ENCODE measurements at regions not wholly inside any gene's neighbourhood (a gene's known extent, or its start where the extent isn't known, plus 50 kb on each side); places are given as distances from the start of the nearest gene placed in this dataset.

- Mint-ChIP-seq H3K4me1 (peaks cover 0 to 4% (median 0%) of the 10 kb centered on the region in 4 donors), H3K27me3 (no peaks in the 10 kb centered on the region), H3K36me3 (peaks cover 0 to 2% of the 10 kb centered on the region in 2 donors), H3K4me3 (no peak overlapping the region), H3K9me3 (peaks cover 2 to 25% (median 12%) of the 10 kb centered on the region in 8 donors), H3K27ac (no peak overlapping the region)
- POLR2A ChIA-PET (ENCODE audit: partially characterized antibody): no interaction called here
- H3K27me3 ChIP-seq (ENCODE audit: insufficient read depth, low read length): no peaks in the 10 kb centered on the region
- CTCF ChIA-PET (ENCODE audit: partially characterized antibody): no interaction called here
- no peaks in the 10 kb centered on the region for H3K4me1 ChIP-seq (ENCODE audit: insufficient read depth, low read length)
- H3K9me3 ChIP-seq (ENCODE audit: control insufficient read depth in 1 of 2, low read length in 2 of 2): no peaks in the 10 kb centered on the region
- no peaks in the 10 kb centered on the region for H3K36me3 ChIP-seq (ENCODE audit: insufficient read depth, low read length)
- intact Hi-C loops (cut with micrococcal nuclease): no loop called here
- no peak overlapping the region for H3K27ac ChIP-seq (ENCODE audit: low read depth, low read length)
- no peak for DNase-seq
- H3K4me3 ChIP-seq (ENCODE audit: low read length in 2 of 2): no peak overlapping the region
Observed at GRCh38 chr10:107650939-107651338, 486.4 kb upstream of the SORCS1 start.

- Histone ChIP-seq H3K27me3 (ENCODE audit: insufficient read depth, low read length) (no peaks in the 10 kb centered on the region), H3K9me3 (ENCODE audit: control insufficient read depth in 1 of 2, low read length in 2 of 2) (no peaks in the 10 kb centered on the region), H3K36me3 (ENCODE audit: insufficient read depth, low read length) (no peaks in the 10 kb centered on the region), H3K27ac (ENCODE audit: low read depth, low read length) (no peak overlapping the region), H3K4me3 (ENCODE audit: low read length in 2 of 2) (no peak overlapping the region), H3K4me1 (ENCODE audit: insufficient read depth, low read length) (no peaks in the 10 kb centered on the region)
- Mint-ChIP-seq H3K27ac (no peak overlapping the region), H3K4me1 (peaks cover 0 to 4% (median 0%) of the 10 kb centered on the region in 4 donors), H3K27me3 (no peaks in the 10 kb centered on the region), H3K36me3 (no peaks in the 10 kb centered on the region), H3K4me3 (no peak overlapping the region), H3K9me3 (peaks cover 4 to 22% (median 9%) of the 10 kb centered on the region in 8 donors)
- POLR2A ChIA-PET (ENCODE audit: partially characterized antibody): no interaction called here
- CTCF ChIA-PET (ENCODE audit: partially characterized antibody): no interaction called here
- intact Hi-C loops (cut with micrococcal nuclease): no loop called here
- DNase-seq: no peak
Observed at GRCh38 chr10:107649249-107649648, 484.7 kb upstream of the SORCS1 start.

GRCh38 chr10:107647462-107647861, 483.0 kb upstream of the SORCS1 start:
- H3K27ac Mint-ChIP-seq: no peak overlapping the region
- no peak overlapping the region for H3K4me3 ChIP-seq (ENCODE audit: low read length in 2 of 2)
- no peak overlapping the region for H3K4me3 Mint-ChIP-seq
- no peaks in the 10 kb centered on the region for H3K36me3 Mint-ChIP-seq
- no peak for DNase-seq
- H3K27me3 ChIP-seq (ENCODE audit: insufficient read depth, low read length): no peaks in the 10 kb centered on the region
- no peak overlapping the region for H3K27ac ChIP-seq (ENCODE audit: low read depth, low read length)
- CTCF ChIA-PET (ENCODE audit: partially characterized antibody): no interaction called here
- no peaks in the 10 kb centered on the region for H3K9me3 ChIP-seq (ENCODE audit: control insufficient read depth in 1 of 2, low read length in 2 of 2)
- H3K27me3 Mint-ChIP-seq: no peaks in the 10 kb centered on the region
- no peaks in the 10 kb centered on the region for H3K36me3 ChIP-seq (ENCODE audit: insufficient read depth, low read length)
- H3K9me3 Mint-ChIP-seq: peaks cover 4 to 19% (median 7%) of the 10 kb centered on the region in 8 donors
- no peaks in the 10 kb centered on the region for H3K4me1 Mint-ChIP-seq
- POLR2A ChIA-PET (ENCODE audit: partially characterized antibody): no interaction called here
- H3K4me1 ChIP-seq (ENCODE audit: insufficient read depth, low read length): no peaks in the 10 kb centered on the region
- intact Hi-C loops (cut with micrococcal nuclease): no loop called here

- Histone ChIP-seq H3K36me3 (ENCODE audit: insufficient read depth, low read length) (no peaks in the 10 kb centered on the region), H3K27me3 (ENCODE audit: insufficient read depth, low read length) (no peaks in the 10 kb centered on the region), H3K4me3 (ENCODE audit: low read length in 2 of 2) (no peak overlapping the region), H3K27ac (ENCODE audit: low read depth, low read length) (no peak overlapping the region), H3K9me3 (ENCODE audit: control insufficient read depth in 1 of 2, low read length in 2 of 2) (no peaks in the 10 kb centered on the region), H3K4me1 (ENCODE audit: insufficient read depth, low read length) (no peaks in the 10 kb centered on the region)
- intact Hi-C loops (cut with micrococcal nuclease): no loop called here
- POLR2A ChIA-PET (ENCODE audit: partially characterized antibody): no interaction called here
- peaks cover 8 to 22% (median 14%) of the 10 kb centered on the region in 8 donors for H3K9me3 Mint-ChIP-seq
- CTCF ChIA-PET (ENCODE audit: partially characterized antibody): no interaction called here
- no peak overlapping the region for H3K4me3 Mint-ChIP-seq
- H3K4me1 Mint-ChIP-seq: no peaks in the 10 kb centered on the region
- H3K27me3 Mint-ChIP-seq: no peaks in the 10 kb centered on the region
- no peaks in the 10 kb centered on the region for H3K36me3 Mint-ChIP-seq
- no peak overlapping the region for H3K27ac Mint-ChIP-seq
- DNase-seq: no peak
Observed at GRCh38 chr10:107631876-107632275, 467.4 kb upstream of the SORCS1 start.

GRCh38 chr10:107626862-107627261, 462.4 kb upstream of the SORCS1 start:
- Histone ChIP-seq H3K4me3 (ENCODE audit: low read length in 2 of 2) (no peak overlapping the region), H3K9me3 (ENCODE audit: control insufficient read depth in 1 of 2, low read length in 2 of 2) (no peaks in the 10 kb centered on the region), H3K4me1 (ENCODE audit: insufficient read depth, low read length) (no peaks in the 10 kb centered on the region), H3K36me3 (ENCODE audit: insufficient read depth, low read length) (no peaks in the 10 kb centered on the region), H3K27me3 (ENCODE audit: insufficient read depth, low read length) (no peaks in the 10 kb centered on the region), H3K27ac (ENCODE audit: low read depth, low read length) (no peak overlapping the region)
- ChIA-PET POLR2A (ENCODE audit: partially characterized antibody) (no interaction called here), CTCF (ENCODE audit: partially characterized antibody) (no interaction called here)
- H3K36me3 Mint-ChIP-seq: no peaks in the 10 kb centered on the region
- no peak for DNase-seq
- no peaks in the 10 kb centered on the region for H3K27me3 Mint-ChIP-seq
- H3K4me3 Mint-ChIP-seq: no peak overlapping the region
- intact Hi-C loops (cut with micrococcal nuclease): no loop called here
- H3K27ac Mint-ChIP-seq: no peak overlapping the region
- H3K4me1 Mint-ChIP-seq: no peaks in the 10 kb centered on the region
- H3K9me3 Mint-ChIP-seq: peaks cover 0 to 14% (median 6%) of the 10 kb centered on the region in 8 donors

GRCh38 chr10:107623292-107623691, 458.8 kb upstream of the SORCS1 start:
- no peak overlapping the region for H3K4me3 Mint-ChIP-seq
- Histone ChIP-seq H3K27me3 (ENCODE audit: insufficient read depth, low read length) (no peaks in the 10 kb centered on the region), H3K9me3 (ENCODE audit: control insufficient read depth in 1 of 2, low read length in 2 of 2) (no peaks in the 10 kb centered on the region), H3K4me3 (ENCODE audit: low read length in 2 of 2) (no peak overlapping the region), H3K27ac (ENCODE audit: low read depth, low read length) (no peak overlapping the region), H3K36me3 (ENCODE audit: insufficient read depth, low read length) (no peaks in the 10 kb centered on the region), H3K4me1 (ENCODE audit: insufficient read depth, low read length) (no peaks in the 10 kb centered on the region)
- H3K36me3 Mint-ChIP-seq: no peaks in the 10 kb centered on the region
- POLR2A ChIA-PET (ENCODE audit: partially characterized antibody): no interaction called here
- peaks cover 0 to 17% (median 10%) of the 10 kb centered on the region in 8 donors for H3K9me3 Mint-ChIP-seq
- CTCF ChIA-PET (ENCODE audit: partially characterized antibody): no interaction called here
- intact Hi-C loops (cut with micrococcal nuclease): no loop called here
- H3K27ac Mint-ChIP-seq: no peak overlapping the region
- DNase-seq: no peak
- no peaks in the 10 kb centered on the region for H3K27me3 Mint-ChIP-seq
- H3K4me1 Mint-ChIP-seq: no peaks in the 10 kb centered on the region

- no peaks in the 10 kb centered on the region for H3K4me1 Mint-ChIP-seq
- H3K9me3 ChIP-seq (ENCODE audit: control insufficient read depth in 1 of 2, low read length in 2 of 2): no peaks in the 10 kb centered on the region
- H3K27me3 ChIP-seq (ENCODE audit: insufficient read depth, low read length): no peaks in the 10 kb centered on the region
- no peak overlapping the region for H3K4me3 ChIP-seq (ENCODE audit: low read length in 2 of 2)
- no peak overlapping the region for H3K4me3 Mint-ChIP-seq
- H3K36me3 ChIP-seq (ENCODE audit: insufficient read depth, low read length): no peaks in the 10 kb centered on the region
- H3K36me3 Mint-ChIP-seq: no peaks in the 10 kb centered on the region
- H3K27ac Mint-ChIP-seq: no peak overlapping the region
- ChIA-PET CTCF (ENCODE audit: partially characterized antibody) (no interaction called here), POLR2A (ENCODE audit: partially characterized antibody) (no interaction called here)
- no peaks in the 10 kb centered on the region for H3K27me3 Mint-ChIP-seq
- H3K27ac ChIP-seq (ENCODE audit: low read depth, low read length): no peak overlapping the region
- no peaks in the 10 kb centered on the region for H3K4me1 ChIP-seq (ENCODE audit: insufficient read depth, low read length)
- peaks cover 2 to 17% (median 6%) of the 10 kb centered on the region in 8 donors for H3K9me3 Mint-ChIP-seq
- intact Hi-C loops (cut with micrococcal nuclease): no loop called here
- DNase-seq: no peak
Observed at GRCh38 chr10:107619139-107619538, 454.6 kb upstream of the SORCS1 start.

- Mint-ChIP-seq H3K4me1 (no peaks in the 10 kb centered on the region), H3K36me3 (no peaks in the 10 kb centered on the region), H3K27me3 (no peaks in the 10 kb centered on the region), H3K27ac (no peak overlapping the region), H3K4me3 (no peak overlapping the region), H3K9me3 (peaks cover 0 to 17% (median 6%) of the 10 kb centered on the region in 8 donors)
- Histone ChIP-seq H3K4me3 (ENCODE audit: low read length in 2 of 2) (no peak overlapping the region), H3K36me3 (ENCODE audit: insufficient read depth, low read length) (no peaks in the 10 kb centered on the region), H3K9me3 (ENCODE audit: control insufficient read depth in 1 of 2, low read length in 2 of 2) (no peaks in the 10 kb centered on the region), H3K4me1 (ENCODE audit: insufficient read depth, low read length) (no peaks in the 10 kb centered on the region), H3K27me3 (ENCODE audit: insufficient read depth, low read length) (no peaks in the 10 kb centered on the region), H3K27ac (ENCODE audit: low read depth, low read length) (no peak overlapping the region)
- DNase-seq: no peak
- intact Hi-C loops (cut with micrococcal nuclease): no loop called here
- POLR2A ChIA-PET (ENCODE audit: partially characterized antibody): no interaction called here
- CTCF ChIA-PET (ENCODE audit: partially characterized antibody): no interaction called here
Observed at GRCh38 chr10:107618504-107618994, 454.0 kb upstream of the SORCS1 start.
